HepG2 (cell line): ENCODE measurements at regions not wholly inside any gene's neighbourhood (a gene's known extent, or its start where the extent isn't known, plus 50 kb on each side); places are given as distances from the start of the nearest gene placed in this dataset.

Source experiments
- ATAC-seq: fragments of 200-7000 bp; cut with Tn5 transposase; 3 replicates; pipeline ENCODE4 v1.9.1; 2020; ENCODE audit warnings: mild to moderate bottlenecking, moderate library complexity
- BruUV-seq: library from RNA; stranded (reverse); fragments of 400-500 nt; replicated peaks from 2 replicates; lab custom pipeline; 2021; lab: Mats Ljungman, UMichigan
- CTCF ChIA-PET: fragments of 300-600 bp; formaldehyde crosslinking; extraction: SDS; loops from one replicate; lab custom pipeline; 2021; ENCODE audit warnings: low total read pairs, inconsistent platforms, low intra/inter-chr PET ratio; lab: Yijun Ruan, JAX
- POLR2A ChIA-PET: fragments of 350-600 bp; sonication (Branson Sonifier 250); formaldehyde crosslinking; loops from one replicate; lab custom pipeline; 2020; ENCODE audit warnings: antibody characterized with exemption, inconsistent platforms; lab: Yijun Ruan, JAX
- DNase-seq: peaks from one replicate; pipeline ENCODE4 v3.0.0-alpha.2; 2015; ENCODE audit warnings: low spot score
- FAIRE-seq: peaks from 3 replicates; lab custom pipeline; 2011; peaks lifted over from hg19 to GRCh38; lab: Jason Lieb, UNC
- H2AFZ ChIP-seq: one replicate; pipeline ENCODE4 v1.6.1; 2011; ENCODE audit warnings: low read length, inconsistent platforms
- H3K27ac ChIP-seq: fragments of 300-600 bp; 3 replicates; pipeline ENCODE4 v1.8.0; 2011; ENCODE audit warnings: mixed run types, mild to moderate bottlenecking, mixed read lengths, low read length, inconsistent platforms; ENCODE audit not compliant: insufficient read depth; ENCODE audit errors: extremely low read length
- H3K27me3 ChIP-seq, 2 experiments: fragments of 200-600 bp in 1 of 2; 2 replicates in 1 of 2; 3 replicates in 1 of 2; pipeline versions ENCODE4 v1.6.0 to v1.8.0; 2011; ENCODE audit warnings: low read length in 2 of 2, mild to moderate bottlenecking in 2 of 2, moderate library complexity in 2 of 2, inconsistent platforms in 1 of 2; ENCODE audit not compliant: insufficient read depth in 2 of 2, control insufficient read depth in 1 of 2
- H3K36me3 ChIP-seq, 2 experiments: fragments of 200-600 bp in 1 of 2; replicated peaks in 1 of 2; 2 replicates in 1 of 2; 3 replicates in 1 of 2; pipeline versions ENCODE4 v1.5.1 to v1.8.0; 2011; ENCODE audit warnings: low read length in 2 of 2, inconsistent platforms in 1 of 2; ENCODE audit not compliant: insufficient read depth in 2 of 2, control insufficient read depth in 1 of 2
- H3K4me1 ChIP-seq: 2 replicates; pipeline ENCODE4 v1.5.1; 2012; ENCODE audit warnings: low read length, inconsistent platforms; ENCODE audit not compliant: insufficient read depth
- H3K4me2 ChIP-seq: 2 replicates; pipeline ENCODE4 v1.6.0; 2011; ENCODE audit warnings: low read depth, low read length, inconsistent platforms
- H3K4me3 ChIP-seq, 3 experiments: fragments of 200-600 bp in 1 of 3; sonication (generic), shearing (Covaris generic) in 1 of 3; replicated peaks in 1 of 3; 2 replicates each; pipeline ENCODE4 v1.5.1; 2011 to 2016; ENCODE audit warnings: low read length in 3 of 3, inconsistent platforms in 2 of 3, low read depth in 2 of 3, mild to moderate bottlenecking in 2 of 3, control low read depth in 1 of 3, mixed read lengths in 1 of 3; ENCODE audit not compliant: insufficient read depth in 1 of 3
- H3K79me2 ChIP-seq: one replicate; pipeline ENCODE4 v1.6.1; 2011; ENCODE audit warnings: low read length, inconsistent platforms; ENCODE audit not compliant: insufficient read depth
- H3K9ac ChIP-seq: 2 replicates; pipeline ENCODE4 v1.6.0; 2011; ENCODE audit warnings: mild to moderate bottlenecking, low read depth, low read length, inconsistent platforms; ENCODE audit not compliant: insufficient read depth
- H3K9me3 ChIP-seq: 2 replicates; pipeline ENCODE4 v1.5.1; 2012; ENCODE audit warnings: mild to moderate bottlenecking, low read length
- H4K20me1 ChIP-seq: 2 replicates; pipeline ENCODE4 v1.6.0; 2011; ENCODE audit warnings: inconsistent platforms, mild to moderate bottlenecking, low read length, moderate library complexity; ENCODE audit not compliant: insufficient read depth
- ATF4 ChIP-seq, 2 experiments: fragments of 450-650 bp in 1 of 2; sonication (generic) in 1 of 2; formaldehyde crosslinking; IDR thresholded peaks; 2 replicates each; pipeline versions ENCODE4 v1.5.0 to v1.8.0; 2020 to 2022; ENCODE audit warnings: mild to moderate bottlenecking in 1 of 2, missing genetic modification reagents in 1 of 2
- CCAR2 ChIP-seq: fragments of 200-400 bp; formaldehyde crosslinking; optimal IDR thresholded peaks from 2 replicates; pipeline ENCODE3; 2018; ENCODE audit warnings: low read depth, mild to moderate bottlenecking, low read length, moderate library complexity
- CENPT ChIP-seq: sonication (generic); formaldehyde crosslinking; IDR thresholded peaks from 2 replicates; pipeline ENCODE4 v1.8.0; 2022; ENCODE audit warnings: low read depth, mild to moderate bottlenecking, moderate library complexity, missing genetic modification reagents
- CREM ChIP-seq, 2 experiments: sonication (generic) in 1 of 2; formaldehyde crosslinking in 1 of 2; IDR thresholded peaks; 2 replicates each; pipeline versions ENCODE4 v1.4.0 to v1.6.1; 2016 to 2020; ENCODE audit warnings: antibody characterized with exemption in 1 of 2, mild to moderate bottlenecking in 1 of 2, missing genetic modification reagents in 1 of 2
- E2F2 ChIP-seq: sonication (generic); formaldehyde crosslinking; IDR thresholded peaks from 2 replicates; pipeline ENCODE4 v1.4.0; 2020; ENCODE audit warnings: missing genetic modification reagents, borderline replicate concordance
- HMGXB4 ChIP-seq, 2 experiments: sonication (generic) in 1 of 2; formaldehyde crosslinking in 1 of 2; IDR thresholded peaks; 2 replicates each; pipeline versions ENCODE4 v1.4.0 to v1.6.1; 2018 to 2020; ENCODE audit warnings: missing genetic modification reagents in 2 of 2, borderline replicate concordance in 1 of 2, low read depth in 1 of 2, mild to moderate bottlenecking in 1 of 2, missing biosample characterization in 1 of 2
- HNF1B ChIP-seq: sonication (generic); formaldehyde crosslinking; IDR thresholded peaks from 2 replicates; pipeline ENCODE4 v1.5.1; 2020; ENCODE audit warnings: mild to moderate bottlenecking, moderate library complexity, missing genetic modification reagents
- ZNF652 ChIP-seq: IDR thresholded peaks from 2 replicates; pipeline ENCODE4 v1.6.1; 2016; ENCODE audit warnings: low read depth, borderline replicate concordance
- WGBS: methylation state at CpG from one replicate; pipeline ENCODE4 v1.1.6; 2017; ENCODE audit warnings: low lambda C conversion rate; 5-methylcytosine and 5-hydroxymethylcytosine counted together
- in situ Hi-C: cut with HindIII; loops from 2 replicates; pipeline ENCODE4 v1.10.0; 2017; ENCODE audit warnings: low pct_unique_long_range_greater_than_20kb; ENCODE audit not compliant: extremely low pct_ligation_motif_present
- intact Hi-C: fragments of 100-400 bp; cut with micrococcal nuclease; formaldehyde crosslinking; loops from one replicate; pipeline ENCODE4 v1.10.0; 2022; ENCODE audit not compliant: unreplicated experiment

GRCh38 chr10:84696610-84697009, 368.2 kb downstream of the CCSER2 start:
- no TSS peak for BruUV-seq
- Histone ChIP-seq H3K9me3 (peaks cover 6% of the 10 kb centered on the region), H4K20me1 (no peaks in the 10 kb centered on the region), H3K4me1 (no peaks in the 10 kb centered on the region), H3K9ac (no peak overlapping the region), H2AFZ (no peak overlapping the region), H3K4me2 (no peak overlapping the region), H3K79me2 (no peaks in the 10 kb centered on the region), H3K27me3 (no peaks in the 10 kb centered on the region), H3K4me3 (no peak overlapping the region), H3K36me3 (no peaks in the 10 kb centered on the region), H3K27ac (no peak overlapping the region)
- ChIA-PET CTCF (no interaction called here), POLR2A (no interaction called here)
- 14% methylated on average over 3 of the region's 3 CpGs for WGBS
- TF ChIP-seq CENPT (CRISPR knock-in tag) (no peak), CCAR2 (no peak), ZNF652 (CRISPR knock-in tag) (no peak), HNF1B (CRISPR knock-in tag) (no peak), HMGXB4 (CRISPR knock-in tag; IDR thresholded peaks at IDR 0.05; ENCODE audit: borderline replicate concordance in 1 of 2, low read depth in 1 of 2) (no peak), CREM (IDR thresholded peaks at IDR 0.05) (no peak), CREM (CRISPR knock-in tag; IDR thresholded peaks at IDR 0.05) (no peak), E2F2 (CRISPR knock-in tag) (no peak), ATF4 (CRISPR knock-in tag; IDR thresholded peaks at IDR 0.05) (no peak)
- FAIRE-seq = no peak
- intact Hi-C loops (no loop called here), in situ Hi-C loops (no loop called here)
- no peak for ATAC-seq
- DNase-seq = no peak
